ENCODE measurements at regions not wholly inside any gene's neighbourhood (a gene's known extent, or its start where the extent isn't known, plus 50 kb on each side); places are given as distances from the start of the nearest gene placed in this dataset.

GRCh38 chr5:3220638-3221288, 374.9 kb upstream of the IRX1 start:
- no peak for TF ChIP-seq JUND (IDR thresholded peaks at IDR 0.05; ENCODE audit: low read depth)
- no peak for DNase-seq (ENCODE audit: low read depth in 1 of 2, low spot score in 1 of 2)
- in situ Hi-C loops (cut with HindIII; ENCODE audit: low pct_unique_long_range_greater_than_20kb, low sequenced_read_pairs): no loop called here

GRCh38 chr5:3220201-3220600, 375.4 kb upstream of the IRX1 start:
- in situ Hi-C loops (cut with HindIII; ENCODE audit: low pct_unique_long_range_greater_than_20kb, low sequenced_read_pairs): no loop called here
- TF ChIP-seq JUND (IDR thresholded peaks at IDR 0.05; ENCODE audit: low read depth): no peak
- no peak for DNase-seq (ENCODE audit: low read depth in 1 of 2, low spot score in 1 of 2)

GRCh38 chr5:3218916-3219650, 376.5 kb upstream of the IRX1 start:
- in situ Hi-C loops (cut with HindIII; ENCODE audit: low pct_unique_long_range_greater_than_20kb, low sequenced_read_pairs): no loop called here
- TF ChIP-seq JUND (IDR thresholded peaks at IDR 0.05; ENCODE audit: low read depth): no peak
- no peak for DNase-seq (ENCODE audit: low read depth in 1 of 2, low spot score in 1 of 2)

GRCh38 chr5:3217771-3218495, 377.7 kb upstream of the IRX1 start:
- no peak for DNase-seq (ENCODE audit: low read depth in 1 of 2, low spot score in 1 of 2)
- in situ Hi-C loops (cut with HindIII; ENCODE audit: low pct_unique_long_range_greater_than_20kb, low sequenced_read_pairs): no loop called here
- no peak for TF ChIP-seq JUND (IDR thresholded peaks at IDR 0.05; ENCODE audit: low read depth)

- DNase-seq (ENCODE audit: low read depth in 1 of 2, low spot score in 1 of 2): no peak
- no peak for TF ChIP-seq JUND (IDR thresholded peaks at IDR 0.05; ENCODE audit: low read depth)
- in situ Hi-C loops (cut with HindIII; ENCODE audit: low pct_unique_long_range_greater_than_20kb, low sequenced_read_pairs): no loop called here
Measured at GRCh38 chr5:3217114-3217513, 378.5 kb upstream of the IRX1 start.

- TF ChIP-seq JUND (IDR thresholded peaks at IDR 0.05; ENCODE audit: low read depth): no peak
- in situ Hi-C loops (cut with HindIII; ENCODE audit: low pct_unique_long_range_greater_than_20kb, low sequenced_read_pairs): no loop called here
Measured at GRCh38 chr5:3216386-3216785, 379.2 kb upstream of the IRX1 start.

GRCh38 chr5:3214838-3215374, 380.7 kb upstream of the IRX1 start:
- no peak for DNase-seq (ENCODE audit: low read depth in 1 of 2, low spot score in 1 of 2)
- in situ Hi-C loops (cut with HindIII; ENCODE audit: low pct_unique_long_range_greater_than_20kb, low sequenced_read_pairs): no loop called here
- TF ChIP-seq JUND (IDR thresholded peaks at IDR 0.05; ENCODE audit: low read depth): no peak

More at GRCh38 chr5:3216386-3216785, 379.2 kb upstream of the IRX1 start:
- no peak for DNase-seq (ENCODE audit: low read depth in 1 of 2, low spot score in 1 of 2)

GRCh38 chr5:3214396-3214795, 381.2 kb upstream of the IRX1 start:
- TF ChIP-seq JUND (IDR thresholded peaks at IDR 0.05; ENCODE audit: low read depth): no peak
- DNase-seq (ENCODE audit: low read depth in 1 of 2, low spot score in 1 of 2): no peak
- in situ Hi-C loops (cut with HindIII; ENCODE audit: low pct_unique_long_range_greater_than_20kb, low sequenced_read_pairs): no loop called here

GRCh38 chr5:3212869-3213268, 382.8 kb upstream of the IRX1 start:
- TF ChIP-seq JUND (IDR thresholded peaks at IDR 0.05; ENCODE audit: low read depth): no peak
- no peak for DNase-seq (ENCODE audit: low read depth in 1 of 2, low spot score in 1 of 2)
- in situ Hi-C loops (cut with HindIII; ENCODE audit: low pct_unique_long_range_greater_than_20kb, low sequenced_read_pairs): no loop called here

GRCh38 chr5:3210531-3210930, 385.1 kb upstream of the IRX1 start:
- no peak for DNase-seq (ENCODE audit: low read depth in 1 of 2, low spot score in 1 of 2)
- in situ Hi-C loops (cut with HindIII; ENCODE audit: low pct_unique_long_range_greater_than_20kb, low sequenced_read_pairs): no loop called here
- no peak for TF ChIP-seq JUND (IDR thresholded peaks at IDR 0.05; ENCODE audit: low read depth)

GRCh38 chr5:3209918-3210317, 385.7 kb upstream of the IRX1 start:
- in situ Hi-C loops (cut with HindIII; ENCODE audit: low pct_unique_long_range_greater_than_20kb, low sequenced_read_pairs): no loop called here
- no peak for TF ChIP-seq JUND (IDR thresholded peaks at IDR 0.05; ENCODE audit: low read depth)
- no peak for DNase-seq (ENCODE audit: low read depth in 1 of 2, low spot score in 1 of 2)

- in situ Hi-C loops (cut with HindIII; ENCODE audit: low pct_unique_long_range_greater_than_20kb, low sequenced_read_pairs): no loop called here
- TF ChIP-seq JUND (IDR thresholded peaks at IDR 0.05; ENCODE audit: low read depth): no peak
- DNase-seq (ENCODE audit: low read depth in 1 of 2, low spot score in 1 of 2): no peak
Measured at GRCh38 chr5:3202570-3202969, 393.1 kb upstream of the IRX1 start.

GRCh38 chr5:3201941-3202340, 393.7 kb upstream of the IRX1 start:
- no peak for TF ChIP-seq JUND (IDR thresholded peaks at IDR 0.05; ENCODE audit: low read depth)
- DNase-seq (ENCODE audit: low read depth in 1 of 2, low spot score in 1 of 2): no peak
- in situ Hi-C loops (cut with HindIII; ENCODE audit: low pct_unique_long_range_greater_than_20kb, low sequenced_read_pairs): no loop called here

All from T47D (cell line).